ENCODE measurements at regions not wholly inside any gene's neighbourhood (a gene's known extent, or its start where the extent isn't known, plus 50 kb on each side); places are given as distances from the start of the nearest gene placed in this dataset.

DNA sequence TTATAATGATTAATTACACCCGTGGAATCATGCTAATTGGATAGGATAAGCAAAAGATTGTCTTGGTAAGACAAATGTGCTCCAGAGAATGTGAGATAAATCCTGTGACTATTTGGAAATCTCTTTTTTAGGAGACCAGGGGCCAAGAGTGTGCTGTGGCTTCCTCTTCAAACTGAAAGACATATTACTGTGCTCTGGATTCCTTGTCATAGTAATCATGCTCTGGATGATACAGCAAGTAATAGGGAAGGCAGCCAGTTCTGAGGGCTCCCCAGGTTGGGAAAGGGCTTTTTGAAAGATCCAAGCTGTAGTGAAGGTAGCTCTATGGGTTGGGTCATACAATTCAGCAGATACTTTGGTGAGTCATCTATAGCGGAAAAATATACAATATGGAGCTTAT is 600.5 kb downstream of the PCDH18 start:
- intact Hi-C loops (cut with micrococcal nuclease; ENCODE audit: unreplicated experiment), result no loop called here
- no peak overlapping the region for H3K27ac ChIP-seq (ENCODE audit: control insufficient read depth, insufficient read depth)
- no peaks in the 10 kb centered on the region for H3K9me3 ChIP-seq (replicated peaks; ENCODE audit: control insufficient read depth, insufficient read depth, low read length)
- no peak overlapping the region for H2AFZ ChIP-seq (ENCODE audit: control insufficient read depth, low read depth, low read length)
- TF ChIP-seq RAD51 (IDR thresholded peaks at IDR 0.05) (no peak), POLR2A (IDR thresholded peaks at IDR 0.05; ENCODE audit: low read depth, low read length) (no peak), FOXK2 (IDR thresholded peaks at IDR 0.05) (no peak), SREBF1 (IDR thresholded peaks at IDR 0.05; ENCODE audit: low read length) (no peak), BCL11A (IDR thresholded peaks at IDR 0.05; ENCODE audit: low read depth, low read length) (no peak), FOS (IDR thresholded peaks at IDR 0.05; ENCODE audit: borderline replicate concordance, extremely low read depth, insufficient read length) (no peak), HDAC6 (IDR thresholded peaks at IDR 0.05; ENCODE audit: unreplicated experiment) (no peak), ETV6 (conservative IDR thresholded peaks at IDR 0.05 in 1 of 2, IDR thresholded peaks at IDR 0.05 in 1 of 2; ENCODE audit: borderline replicate concordance in 1 of 2, low read depth in 1 of 2) (no peak), POLR2AphosphoS2 (IDR thresholded peaks at IDR 0.05; ENCODE audit: low read depth, low read length) (no peak), SMAD1 (IDR thresholded peaks at IDR 0.05; ENCODE audit: low read depth, partially characterized antibody) (no peak), IRF5 (IDR thresholded peaks at IDR 0.05; ENCODE audit: borderline replicate concordance) (no peak), ZNF622 (IDR thresholded peaks at IDR 0.05) (no peak), YY1 (IDR thresholded peaks at IDR 0.05; ENCODE audit: low read depth, low read length) (no peak), ZNF592 (IDR thresholded peaks at IDR 0.05) (no peak), CREM (IDR thresholded peaks at IDR 0.05; ENCODE audit: low read depth) (no peak), TARDBP (IDR thresholded peaks at IDR 0.05; ENCODE audit: borderline replicate concordance) (no peak), NFIC (IDR thresholded peaks at IDR 0.05; ENCODE audit: low read depth, low read length) (no peak)
- no peaks in the 10 kb centered on the region for H3K36me3 ChIP-seq (ENCODE audit: control insufficient read depth in 2 of 2, insufficient read depth in 2 of 2, low read length in 1 of 2)
- RAD21 ChIA-PET (ENCODE audit: unreplicated experiment), result no interaction called here
- POLR2A ChIA-PET, result no interaction called here
- no peaks in the 10 kb centered on the region for H3K79me2 ChIP-seq (ENCODE audit: control insufficient read depth, insufficient read depth, low read length)
- no peaks in the 10 kb centered on the region for H4K20me1 ChIP-seq (ENCODE audit: control insufficient read depth, insufficient read depth)
- no peaks in the 10 kb centered on the region for H3K4me1 ChIP-seq (ENCODE audit: control insufficient read depth, insufficient read depth, low read length)
- no peak for FAIRE-seq
- no peak overlapping the region for H3K4me2 ChIP-seq (ENCODE audit: control insufficient read depth, insufficient read depth)
- no peak for DNase-seq (ENCODE audit: low read depth, low spot score)
- in situ Hi-C loops (cut with MboI), result no loop called here
- CTCF ChIA-PET, result no interaction called here
- no TSS peak for BruUV-seq (replicated peaks)
- no peak overlapping the region for H3K4me3 ChIP-seq
- no peaks in the 10 kb centered on the region for H3K27me3 ChIP-seq (replicated peaks in 1 of 2; ENCODE audit: control insufficient read depth in 2 of 2, insufficient read depth in 2 of 2, low read length in 1 of 2)
- 3% methylated on average over 2 of the region's 2 CpGs for WGBS (ENCODE audit: insufficient coverage, insufficient replicate concordance, low lambda C conversion rate, missing lambda C conversion rate)
- SMC1A ChIA-PET (ENCODE audit: uncharacterized antibody, unreplicated experiment), result no interaction called here
- H3K9ac ChIP-seq (ENCODE audit: control insufficient read depth, insufficient read depth, low read length), result no peak overlapping the region
- ATAC-seq, result no peak
